GM12878 (cell line): ENCODE measurements at regions not wholly inside any gene's neighbourhood (a gene's known extent, or its start where the extent isn't known, plus 50 kb on each side); places are given as distances from the start of the nearest gene placed in this dataset.

Experiments used
- ATF2 ChIP-seq: IDR thresholded peaks from 2 replicates; pipeline ENCODE4 v1.6.1; 2012; ENCODE audit warnings: low read length, inconsistent platforms
- BCL11A ChIP-seq: IDR thresholded peaks from 2 replicates; pipeline ENCODE4 v1.6.1; 2011; ENCODE audit warnings: low read depth, low read length
- E2F8 ChIP-seq: fragments of 450-650 bp; IDR thresholded peaks from 2 replicates; pipeline ENCODE4 v1.6.1; 2018; ENCODE audit warnings: mild to moderate bottlenecking, low read depth, moderate library complexity; ENCODE audit not compliant: partially characterized antibody
- EP300 ChIP-seq, 2 experiments: fragments of 150-350 bp in 1 of 2; IDR thresholded peaks; 2 replicates each; pipeline ENCODE4 v1.6.1; 2011 to 2012; ENCODE audit warnings: low read depth in 2 of 2, low read length in 2 of 2, borderline replicate concordance in 1 of 2, improper control_type of control experiment in 1 of 2, inconsistent platforms in 1 of 2; ENCODE audit not compliant: control insufficient read depth in 1 of 2
- HCFC1 ChIP-seq: fragments of 150-350 bp; IDR thresholded peaks from 2 replicates; pipeline ENCODE4 v1.6.1; 2014; ENCODE audit warnings: low read length
- HDGF ChIP-seq: fragments of 450-650 bp; IDR thresholded peaks from 2 replicates; pipeline ENCODE4 v1.6.1; 2016; ENCODE audit warnings: antibody characterized with exemption
- JUND ChIP-seq: IDR thresholded peaks from 2 replicates; pipeline ENCODE4 v1.6.1; 2012; ENCODE audit warnings: low read depth, mild to moderate bottlenecking, low read length, improper control_type of control experiment, moderate library complexity
- KLF5 ChIP-seq: fragments of 450-650 bp; IDR thresholded peaks from 2 replicates; pipeline ENCODE4 v1.6.1; 2014; ENCODE audit warnings: mild to moderate bottlenecking; ENCODE audit not compliant: partially characterized antibody
- POLR2A ChIP-seq: IDR thresholded peaks from 2 replicates; pipeline ENCODE4 v1.6.1; 2011; ENCODE audit warnings: low read depth, mild to moderate bottlenecking, low read length
- POLR2AphosphoS2 ChIP-seq: IDR thresholded peaks from 2 replicates; pipeline ENCODE4 v1.6.1; 2011; ENCODE audit warnings: low read depth, mild to moderate bottlenecking, low read length, improper control_type of control experiment, moderate library complexity
- RELA ChIP-seq: fragments of 450-650 bp; IDR thresholded peaks from 2 replicates; pipeline ENCODE4 v1.8.0; 2014; ENCODE audit warnings: borderline replicate concordance; ENCODE audit not compliant: partially characterized antibody
- SIN3A ChIP-seq: IDR thresholded peaks from 2 replicates; pipeline ENCODE4 v1.6.1; 2012; ENCODE audit warnings: low read depth, low read length, improper control_type of control experiment
- SIX5 ChIP-seq: IDR thresholded peaks from 2 replicates; pipeline ENCODE4 v1.6.1; 2011; ENCODE audit warnings: mild to moderate bottlenecking, low read depth, low read length, moderate library complexity; ENCODE audit not compliant: severe bottlenecking
- SMAD5 ChIP-seq: IDR thresholded peaks from 2 replicates; pipeline ENCODE4 v1.6.1; 2016; ENCODE audit warnings: antibody characterized with exemption, low read depth
- SMARCA5 ChIP-seq: fragments of 450-650 bp; IDR thresholded peaks from 2 replicates; pipeline ENCODE4 v1.6.1; 2017; ENCODE audit warnings: mild to moderate bottlenecking
- ZBED1 ChIP-seq: IDR thresholded peaks from 2 replicates; pipeline ENCODE4 v1.6.1; 2016; ENCODE audit warnings: borderline replicate concordance
- ZNF24 ChIP-seq: fragments of 450-650 bp; IDR thresholded peaks from 2 replicates; pipeline ENCODE4 v1.6.1; 2017; ENCODE audit warnings: antibody characterized with exemption, mild to moderate bottlenecking
- ZNF622 ChIP-seq: fragments of 450-650 bp; IDR thresholded peaks from 2 replicates; pipeline ENCODE4 v1.6.1; 2017; ENCODE audit warnings: mild to moderate bottlenecking, inconsistent platforms
- ZZZ3 ChIP-seq: IDR thresholded peaks from 2 replicates; pipeline ENCODE4 v1.6.1; 2011; ENCODE audit warnings: low read depth; ENCODE audit not compliant: control insufficient read depth, insufficient read length
- TF ChIP-seq, protein P1 (sequence below): IDR thresholded peaks from 2 replicates; pipeline ENCODE4 v1.6.1; 2012; ENCODE audit warnings: low read depth, low read length, improper control_type of control experiment
- TF ChIP-seq, protein P2 (sequence below): IDR thresholded peaks from 2 replicates; pipeline ENCODE4 v1.6.1; 2011; ENCODE audit warnings: low read depth, low read length, improper control_type of control experiment, borderline replicate concordance
- TF ChIP-seq, protein P3 (sequence below): fragments of 450-650 bp; formaldehyde crosslinking; IDR thresholded peaks from 2 replicates; pipeline ENCODE4 v1.4.0; 2020; ENCODE audit warnings: mild to moderate bottlenecking, moderate library complexity

GRCh38 chr13:91056746-91057145 is 290.7 kb upstream of the MIR17HG start (continued):
- TF ChIP-seq SMARCA5: no peak
- no peak for TF ChIP-seq HCFC1
- TF ChIP-seq E2F8: no peak
- TF ChIP-seq, protein P1, sequence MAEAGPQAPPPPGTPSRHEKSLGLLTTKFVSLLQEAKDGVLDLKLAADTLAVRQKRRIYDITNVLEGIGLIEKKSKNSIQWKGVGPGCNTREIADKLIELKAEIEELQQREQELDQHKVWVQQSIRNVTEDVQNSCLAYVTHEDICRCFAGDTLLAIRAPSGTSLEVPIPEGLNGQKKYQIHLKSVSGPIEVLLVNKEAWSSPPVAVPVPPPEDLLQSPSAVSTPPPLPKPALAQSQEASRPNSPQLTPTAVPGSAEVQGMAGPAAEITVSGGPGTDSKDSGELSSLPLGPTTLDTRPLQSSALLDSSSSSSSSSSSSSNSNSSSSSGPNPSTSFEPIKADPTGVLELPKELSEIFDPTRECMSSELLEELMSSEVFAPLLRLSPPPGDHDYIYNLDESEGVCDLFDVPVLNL: no peak
- no peak for TF ChIP-seq JUND
- no peak for TF ChIP-seq BCL11A
- TF ChIP-seq SIX5: no peak
- no peak for TF ChIP-seq POLR2A
- TF ChIP-seq, protein P2, sequence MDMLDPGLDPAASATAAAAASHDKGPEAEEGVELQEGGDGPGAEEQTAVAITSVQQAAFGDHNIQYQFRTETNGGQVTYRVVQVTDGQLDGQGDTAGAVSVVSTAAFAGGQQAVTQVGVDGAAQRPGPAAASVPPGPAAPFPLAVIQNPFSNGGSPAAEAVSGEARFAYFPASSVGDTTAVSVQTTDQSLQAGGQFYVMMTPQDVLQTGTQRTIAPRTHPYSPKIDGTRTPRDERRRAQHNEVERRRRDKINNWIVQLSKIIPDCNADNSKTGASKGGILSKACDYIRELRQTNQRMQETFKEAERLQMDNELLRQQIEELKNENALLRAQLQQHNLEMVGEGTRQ: no peak
- TF ChIP-seq, protein P3, sequence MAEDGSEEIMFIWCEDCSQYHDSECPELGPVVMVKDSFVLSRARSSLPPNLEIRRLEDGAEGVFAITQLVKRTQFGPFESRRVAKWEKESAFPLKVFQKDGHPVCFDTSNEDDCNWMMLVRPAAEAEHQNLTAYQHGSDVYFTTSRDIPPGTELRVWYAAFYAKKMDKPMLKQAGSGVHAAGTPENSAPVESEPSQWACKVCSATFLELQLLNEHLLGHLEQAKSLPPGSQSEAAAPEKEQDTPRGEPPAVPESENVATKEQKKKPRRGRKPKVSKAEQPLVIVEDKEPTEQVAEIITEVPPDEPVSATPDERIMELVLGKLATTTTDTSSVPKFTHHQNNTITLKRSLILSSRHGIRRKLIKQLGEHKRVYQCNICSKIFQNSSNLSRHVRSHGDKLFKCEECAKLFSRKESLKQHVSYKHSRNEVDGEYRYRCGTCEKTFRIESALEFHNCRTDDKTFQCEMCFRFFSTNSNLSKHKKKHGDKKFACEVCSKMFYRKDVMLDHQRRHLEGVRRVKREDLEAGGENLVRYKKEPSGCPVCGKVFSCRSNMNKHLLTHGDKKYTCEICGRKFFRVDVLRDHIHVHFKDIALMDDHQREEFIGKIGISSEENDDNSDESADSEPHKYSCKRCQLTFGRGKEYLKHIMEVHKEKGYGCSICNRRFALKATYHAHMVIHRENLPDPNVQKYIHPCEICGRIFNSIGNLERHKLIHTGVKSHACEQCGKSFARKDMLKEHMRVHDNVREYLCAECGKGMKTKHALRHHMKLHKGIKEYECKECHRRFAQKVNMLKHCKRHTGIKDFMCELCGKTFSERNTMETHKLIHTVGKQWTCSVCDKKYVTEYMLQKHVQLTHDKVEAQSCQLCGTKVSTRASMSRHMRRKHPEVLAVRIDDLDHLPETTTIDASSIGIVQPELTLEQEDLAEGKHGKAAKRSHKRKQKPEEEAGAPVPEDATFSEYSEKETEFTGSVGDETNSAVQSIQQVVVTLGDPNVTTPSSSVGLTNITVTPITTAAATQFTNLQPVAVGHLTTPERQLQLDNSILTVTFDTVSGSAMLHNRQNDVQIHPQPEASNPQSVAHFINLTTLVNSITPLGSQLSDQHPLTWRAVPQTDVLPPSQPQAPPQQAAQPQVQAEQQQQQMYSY (CRISPR knock-in tag): no peak
- TF ChIP-seq SMAD5: no peak
- TF ChIP-seq POLR2AphosphoS2: no peak
- TF ChIP-seq ZBED1: no peak
- no peak for TF ChIP-seq ZNF622
- no peak for TF ChIP-seq ZNF24
- no peak for TF ChIP-seq HDGF
- TF ChIP-seq EP300 (IDR thresholded peaks at IDR 0.05; ENCODE audit: borderline replicate concordance in 1 of 2, control insufficient read depth in 1 of 2, low read depth in 2 of 2, low read length in 2 of 2): peak; percentile 30 to 33; a peak in 1 of 4 replicates
- TF ChIP-seq ZZZ3: no peak
- no peak for TF ChIP-seq RELA
- TF ChIP-seq KLF5: no peak
- no peak for TF ChIP-seq ATF2
- TF ChIP-seq SIN3A: no peak
